ENCODE measurements at regions not wholly inside any gene's neighbourhood (a gene's known extent, or its start where the extent isn't known, plus 50 kb on each side); places are given as distances from the start of the nearest gene placed in this dataset.

- Histone ChIP-seq H3K27ac (no peak overlapping the region), H3K79me2 (no peaks in the 10 kb centered on the region), H3K9me3 (ENCODE audit: control insufficient read depth, low read length) (no peaks in the 10 kb centered on the region), H3K27me3 (ENCODE audit: control insufficient read depth, insufficient read depth, low read length) (no peaks in the 10 kb centered on the region), H3K9ac (no peak overlapping the region), H3K36me3 (ENCODE audit: control insufficient read depth, insufficient read depth, low read length) (no peaks in the 10 kb centered on the region), H3K4me1 (no peaks in the 10 kb centered on the region), H2AFZ (no peak overlapping the region), H3K4me3 (ENCODE audit: low read depth, low read length) (no peak overlapping the region), H3K4me2 (ENCODE audit: low read length) (no peak overlapping the region)
- TF ChIP-seq CTCF (IDR thresholded peaks at IDR 0.05) = no peak
Measured at GRCh38 chr16:73430138-73430537, 382.2 kb upstream of the ZFHX3 start.

- Histone ChIP-seq H3K27ac (no peak overlapping the region), H3K27me3 (ENCODE audit: control insufficient read depth, insufficient read depth, low read length) (no peaks in the 10 kb centered on the region), H3K9me3 (ENCODE audit: control insufficient read depth, low read length) (no peaks in the 10 kb centered on the region), H3K9ac (no peak overlapping the region), H3K4me2 (ENCODE audit: low read length) (no peak overlapping the region), H3K79me2 (no peaks in the 10 kb centered on the region), H3K4me1 (no peaks in the 10 kb centered on the region), H2AFZ (no peak overlapping the region), H3K4me3 (ENCODE audit: low read depth, low read length) (no peak overlapping the region), H3K36me3 (ENCODE audit: control insufficient read depth, insufficient read depth, low read length) (no peaks in the 10 kb centered on the region)
- TF ChIP-seq CTCF (IDR thresholded peaks at IDR 0.05) = no peak
Measured at GRCh38 chr16:73428121-73428520, 380.2 kb upstream of the ZFHX3 start.

- TF ChIP-seq CTCF (IDR thresholded peaks at IDR 0.05) = no peak
- Histone ChIP-seq H3K4me1 (no peaks in the 10 kb centered on the region), H3K9ac (no peak overlapping the region)
Measured at GRCh38 chr16:73427164-73427563, 379.2 kb upstream of the ZFHX3 start.

GRCh38 chr16:73426433-73427160, 378.7 kb upstream of the ZFHX3 start:
- no peaks in the 10 kb centered on the region for H3K9me3 ChIP-seq (ENCODE audit: control insufficient read depth, low read length)
- no peaks in the 10 kb centered on the region for H3K27me3 ChIP-seq (ENCODE audit: control insufficient read depth, insufficient read depth, low read length)
- H3K27ac ChIP-seq = no peak overlapping the region
- no peak overlapping the region for H3K4me2 ChIP-seq (ENCODE audit: low read length)
- no peaks in the 10 kb centered on the region for H3K79me2 ChIP-seq
- no peak overlapping the region for H2AFZ ChIP-seq
- TF ChIP-seq CTCF (IDR thresholded peaks at IDR 0.05) = no peak
- H3K4me1 ChIP-seq = no peaks in the 10 kb centered on the region
- H3K9ac ChIP-seq = no peak overlapping the region
- H3K36me3 ChIP-seq (ENCODE audit: control insufficient read depth, insufficient read depth, low read length) = no peaks in the 10 kb centered on the region
- no peak overlapping the region for H3K4me3 ChIP-seq (ENCODE audit: low read depth, low read length)

More at GRCh38 chr16:73427164-73427563, 379.2 kb upstream of the ZFHX3 start:
- Histone ChIP-seq H3K36me3 (ENCODE audit: control insufficient read depth, insufficient read depth, low read length) (no peaks in the 10 kb centered on the region), H3K27ac (no peak overlapping the region), H3K4me2 (ENCODE audit: low read length) (no peak overlapping the region), H3K4me3 (ENCODE audit: low read depth, low read length) (no peak overlapping the region), H3K9me3 (ENCODE audit: control insufficient read depth, low read length) (no peaks in the 10 kb centered on the region), H3K27me3 (ENCODE audit: control insufficient read depth, insufficient read depth, low read length) (no peaks in the 10 kb centered on the region), H3K79me2 (no peaks in the 10 kb centered on the region), H2AFZ (no peak overlapping the region)

DNA sequence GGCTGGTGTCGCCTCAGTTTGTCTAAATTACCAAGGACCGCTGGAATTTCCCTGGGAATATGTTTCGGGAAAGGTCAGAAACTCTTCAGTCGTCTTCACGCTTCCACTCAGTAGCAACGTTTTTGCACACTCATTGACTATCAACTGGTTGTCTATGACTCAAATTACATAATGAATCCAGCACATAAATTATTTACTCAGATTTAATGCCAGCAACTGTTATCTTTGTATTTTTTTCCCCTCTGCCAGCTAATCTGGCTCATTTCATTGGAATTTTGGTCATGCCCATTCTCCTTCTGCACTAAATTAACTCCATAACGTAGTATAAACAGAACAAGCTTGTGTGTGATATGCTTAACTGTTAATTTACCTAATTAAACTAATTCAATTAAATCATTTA, 372.7 kb upstream of the ZFHX3 start:
- H3K4me3 ChIP-seq (ENCODE audit: low read depth, low read length) = no peak overlapping the region
- no peaks in the 10 kb centered on the region for H3K79me2 ChIP-seq
- no peaks in the 10 kb centered on the region for H3K36me3 ChIP-seq (ENCODE audit: control insufficient read depth, insufficient read depth, low read length)
- no peaks in the 10 kb centered on the region for H3K27me3 ChIP-seq (ENCODE audit: control insufficient read depth, insufficient read depth, low read length)
- H3K9me3 ChIP-seq (ENCODE audit: control insufficient read depth, low read length) = no peaks in the 10 kb centered on the region
- no peak overlapping the region for H2AFZ ChIP-seq
- TF ChIP-seq CTCF (IDR thresholded peaks at IDR 0.05) = no peak
- H3K4me2 ChIP-seq (ENCODE audit: low read length) = no peak overlapping the region
- no peaks in the 10 kb centered on the region for H3K4me1 ChIP-seq
- H3K9ac ChIP-seq = no peak overlapping the region
- no peak overlapping the region for H3K27ac ChIP-seq
